Spleen (tissue), 7 donors: ENCODE measurements at regions not wholly inside any gene's neighbourhood (a gene's known extent, or its start where the extent isn't known, plus 50 kb on each side); places are given as distances from the start of the nearest gene placed in this dataset.
"Not testable (repeated sequence)": the region's sequence is repeated elsewhere in the genome, so short reads cannot be mapped to it uniquely, and the experiment has no call there.

ENCODE experiments used
- CTCF ChIP-seq, 11 experiments: fragments of 200-600 bp in 7 of 11; fragments of 450-650 bp in 4 of 11; sonication (generic) in 4 of 11; IDR thresholded peaks in 8 of 11; conservative IDR thresholded peaks in 3 of 11; 1 replicate in 7 of 11; 2 replicates in 4 of 11; pipeline versions ENCODE4 v1.4.0 to v1.8.0; 2016 to 2021; ENCODE audit warnings: antibody characterized with exemption in 11 of 11, inconsistent platforms in 4 of 11, mild to moderate bottlenecking in 1 of 11
- POLR2A ChIP-seq, 3 donors: fragments of 450-650 bp; IDR thresholded peaks; one replicate each; pipeline ENCODE4 v1.5.1; 2017; ENCODE audit warnings: antibody characterized with exemption in 3 of 3, mild to moderate bottlenecking in 1 of 3
- POLR2AphosphoS5 ChIP-seq, 3 donors: sonication (generic); formaldehyde crosslinking; IDR thresholded peaks; one replicate each; pipeline ENCODE4 v1.5.1; 2017; ENCODE audit warnings: antibody characterized with exemption in 3 of 3
- donor health status: DM: no; HTN: no; CAD: no; lungs with moderate emphysema.
- donor health status: DM: no; HTN: no; CAD: no.
- donor health status: DM: no; HTN: no; CAD: no.

- TF ChIP-seq CTCF (IDR thresholded peaks at IDR 0.05 in 8 of 11, conservative IDR thresholded peaks at IDR 0.05 in 3 of 11); POLR2A (IDR thresholded peaks at IDR 0.05); POLR2AphosphoS5 (IDR thresholded peaks at IDR 0.05): not testable (repeated sequence)
Measured at GRCh38 chr5:20759459-20759858, 771.5 kb upstream of the CDH18 start.
